SW 1271 (cell line): ENCODE measurements at regions not wholly inside any gene's neighbourhood (a gene's known extent, or its start where the extent isn't known, plus 50 kb on each side); places are given as distances from the start of the nearest gene placed in this dataset.

Experiments used
- DNase-seq, 2 experiments: peaks; one replicate each; lab custom pipeline; 2025; lab: John Stamatoyannopoulos, UW

- DNase-seq, result no peak
Measured at GRCh38 chr2:60603533-60604190, 50.2 kb upstream of the BCL11A start.

GRCh38 chr2:60604486-60605064 is 51.1 kb upstream of the BCL11A start:
- DNase-seq, result no peak

- no peak for DNase-seq
Measured at GRCh38 chr2:60605866-60606265, 52.4 kb upstream of the BCL11A start.

GRCh38 chr2:60608679-60609078 is 55.2 kb upstream of the BCL11A start:
- DNase-seq, result no peak

GRCh38 chr2:60612033-60612432 is 58.6 kb upstream of the BCL11A start:
- no peak for DNase-seq

- no peak for DNase-seq
Measured at GRCh38 chr2:60614319-60614718, 60.9 kb upstream of the BCL11A start.

- no peak for DNase-seq
Measured at GRCh38 chr2:60621688-60622429, 68.4 kb upstream of the BCL11A start.

- no peak for DNase-seq
Measured at GRCh38 chr2:60623040-60623439, 69.6 kb upstream of the BCL11A start.

GRCh38 chr2:60627412-60627811 is 74.0 kb upstream of the BCL11A start:
- DNase-seq, result no peak

GRCh38 chr2:60628026-60628425 is 74.6 kb upstream of the BCL11A start:
- DNase-seq, result no peak

- no peak for DNase-seq
Measured at GRCh38 chr2:60628615-60629304, 75.3 kb upstream of the BCL11A start.

- DNase-seq, result no peak
Measured at GRCh38 chr2:60629305-60629662, 75.8 kb upstream of the BCL11A start.

GRCh38 chr2:60629801-60630385 is 76.4 kb upstream of the BCL11A start:
- no peak for DNase-seq

- DNase-seq, result no peak
Measured at GRCh38 chr2:60633615-60634014, 80.2 kb upstream of the BCL11A start.

GRCh38 chr2:60634438-60634837 is 81.0 kb upstream of the BCL11A start:
- DNase-seq, result no peak

- DNase-seq, result peak in 1 of 2 experiments; percentile 40
Measured at GRCh38 chr2:60641811-60642788, 88.6 kb upstream of the BCL11A start.

- DNase-seq, result no peak
Measured at GRCh38 chr2:60643747-60644146, 90.3 kb upstream of the BCL11A start.

- no peak for DNase-seq
Measured at GRCh38 chr2:60644951-60645350, 91.5 kb upstream of the BCL11A start.

GRCh38 chr2:60648191-60648590 is 94.7 kb upstream of the BCL11A start:
- no peak for DNase-seq

GRCh38 chr2:60649721-60650120 is 96.3 kb upstream of the BCL11A start:
- DNase-seq, result no peak

GRCh38 chr2:60652832-60653340 is 99.4 kb upstream of the BCL11A start:
- no peak for DNase-seq
